GM18870 (cell line): ENCODE measurements at regions not wholly inside any gene's neighbourhood (a gene's known extent, or its start where the extent isn't known, plus 50 kb on each side); places are given as distances from the start of the nearest gene placed in this dataset.
"Not testable (repeated sequence)": the region's sequence is repeated elsewhere in the genome, so short reads cannot be mapped to it uniquely, and the experiment has no call there.

Source experiments
- ATAC-seq: cut with Tn5 transposase; IDR thresholded peaks from one replicate; pipeline ENCODE4 v1.9.1; 2021; ENCODE audit warnings: moderate library complexity; ENCODE audit not compliant: unreplicated experiment

DNA sequence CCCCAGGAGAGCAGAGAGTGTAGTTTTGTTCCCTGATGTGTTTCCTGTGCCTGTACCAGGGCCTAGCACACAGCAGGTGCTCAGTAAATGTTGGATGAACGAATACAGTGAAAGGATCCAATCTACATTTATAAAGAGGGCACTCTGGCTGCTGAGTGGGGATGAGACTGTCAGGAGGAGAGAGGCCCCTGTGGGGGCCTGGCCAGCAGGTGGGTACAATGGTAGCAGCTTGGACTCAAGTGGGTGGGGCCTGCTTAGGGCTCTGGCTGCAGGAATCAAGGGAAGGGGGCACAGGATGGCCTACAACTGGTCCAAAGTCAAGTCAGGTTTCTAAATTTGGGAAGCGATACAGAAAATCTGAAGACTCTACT lies 156.6 kb upstream of the GRK3 start:
- ATAC-seq = no peak

DNA sequence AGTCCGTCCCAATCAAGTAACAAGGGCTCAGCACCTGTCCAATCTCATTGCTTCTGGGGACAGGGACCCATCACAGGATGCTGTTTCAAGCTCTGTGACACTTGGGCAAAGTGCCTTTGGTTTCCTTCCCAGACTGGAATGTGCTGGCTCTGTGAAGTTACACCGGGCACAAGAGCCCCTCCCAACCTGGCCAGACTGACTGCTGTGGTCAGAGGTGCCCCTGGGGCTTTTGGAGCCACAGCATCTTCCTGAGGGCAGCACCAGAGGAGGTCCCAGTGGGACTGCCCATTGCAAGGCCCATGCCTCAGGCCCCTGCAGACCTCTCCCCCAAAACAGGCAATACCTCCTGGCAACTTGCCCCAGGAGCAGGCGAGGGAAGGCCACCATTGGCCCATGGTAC lies 155.2 kb upstream of the GRK3 start:
- no peak for ATAC-seq

DNA sequence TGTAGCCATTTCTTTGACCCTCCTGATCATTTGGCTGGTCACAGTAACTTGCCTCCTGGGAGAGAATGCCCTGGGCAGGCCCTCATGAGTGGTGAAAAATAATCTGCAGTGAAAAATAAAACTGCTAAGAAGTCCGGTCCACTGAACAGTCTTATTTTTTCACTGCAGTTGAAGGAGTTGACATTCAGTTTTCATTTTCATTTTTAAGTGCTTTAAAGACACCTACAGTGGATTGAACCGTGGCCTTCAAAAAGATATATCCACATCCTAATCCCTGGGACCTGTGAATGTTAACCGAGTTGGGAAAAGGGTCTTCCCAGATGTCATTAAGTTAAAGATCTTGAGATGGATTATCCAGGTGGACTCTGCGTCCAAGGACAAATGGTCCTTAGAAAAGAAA lies 153.6 kb upstream of the GRK3 start:
- no peak for ATAC-seq

DNA sequence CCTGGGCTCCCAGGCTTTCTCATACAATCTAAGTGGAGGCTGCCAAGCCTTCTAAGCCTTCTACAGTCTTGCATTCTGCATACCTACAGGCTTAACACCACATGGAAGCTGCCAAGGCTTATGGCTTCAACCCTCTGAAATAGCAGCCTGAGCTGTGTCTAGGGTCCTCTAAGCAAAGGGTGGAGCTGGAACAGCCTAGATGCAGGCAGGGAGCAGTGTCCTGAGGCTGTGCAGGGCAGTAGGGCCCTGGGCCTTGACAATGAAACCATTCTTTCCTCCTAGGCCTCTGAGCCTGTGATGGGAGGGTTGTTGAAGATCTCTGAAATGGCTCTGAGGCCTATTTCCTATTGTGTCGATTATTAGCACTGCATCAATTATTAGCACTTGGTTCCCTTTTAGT lies 150.9 kb upstream of the GRK3 start:
- ATAC-seq = no peak

DNA sequence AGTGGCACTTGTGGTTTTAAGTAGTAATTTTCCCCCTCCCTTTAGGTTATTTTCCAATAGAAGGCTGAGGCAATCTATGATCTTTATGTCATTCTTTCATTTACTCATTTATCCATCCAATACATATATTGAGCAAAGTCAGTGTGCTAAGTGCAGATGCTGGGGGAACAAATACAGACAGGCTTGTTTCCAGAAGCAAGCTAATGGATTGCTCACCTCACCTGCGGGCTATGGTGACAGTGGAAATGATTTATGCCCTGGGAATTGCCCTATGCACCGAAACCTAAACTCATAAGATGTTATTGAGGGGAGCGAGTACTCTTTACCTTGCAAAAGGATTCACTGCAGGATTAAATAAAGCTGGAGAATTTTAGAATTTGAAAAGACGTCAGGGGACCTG lies 148.7 kb upstream of the GRK3 start:
- not testable (repeated sequence) for ATAC-seq

DNA sequence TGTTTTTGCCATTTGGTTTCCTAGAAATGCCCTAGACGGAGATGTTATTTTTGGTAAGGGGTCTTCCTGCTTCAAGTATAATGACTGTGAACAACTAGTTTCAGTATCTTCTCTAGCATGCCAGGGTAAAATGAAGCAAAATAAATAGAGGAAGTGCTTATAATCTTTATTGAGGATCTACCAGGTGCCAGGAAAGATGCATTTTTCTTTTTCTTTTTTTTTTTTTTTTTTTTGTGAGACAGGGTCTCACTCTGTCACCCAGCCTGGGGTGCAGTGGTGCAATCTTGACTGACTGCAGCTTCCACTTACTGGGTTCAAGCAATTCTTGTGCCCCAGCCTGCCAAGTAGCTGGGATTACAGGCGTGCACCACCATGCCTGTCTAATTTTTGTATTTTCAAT lies 146.6 kb upstream of the GRK3 start:
- ATAC-seq = not testable (repeated sequence)

DNA sequence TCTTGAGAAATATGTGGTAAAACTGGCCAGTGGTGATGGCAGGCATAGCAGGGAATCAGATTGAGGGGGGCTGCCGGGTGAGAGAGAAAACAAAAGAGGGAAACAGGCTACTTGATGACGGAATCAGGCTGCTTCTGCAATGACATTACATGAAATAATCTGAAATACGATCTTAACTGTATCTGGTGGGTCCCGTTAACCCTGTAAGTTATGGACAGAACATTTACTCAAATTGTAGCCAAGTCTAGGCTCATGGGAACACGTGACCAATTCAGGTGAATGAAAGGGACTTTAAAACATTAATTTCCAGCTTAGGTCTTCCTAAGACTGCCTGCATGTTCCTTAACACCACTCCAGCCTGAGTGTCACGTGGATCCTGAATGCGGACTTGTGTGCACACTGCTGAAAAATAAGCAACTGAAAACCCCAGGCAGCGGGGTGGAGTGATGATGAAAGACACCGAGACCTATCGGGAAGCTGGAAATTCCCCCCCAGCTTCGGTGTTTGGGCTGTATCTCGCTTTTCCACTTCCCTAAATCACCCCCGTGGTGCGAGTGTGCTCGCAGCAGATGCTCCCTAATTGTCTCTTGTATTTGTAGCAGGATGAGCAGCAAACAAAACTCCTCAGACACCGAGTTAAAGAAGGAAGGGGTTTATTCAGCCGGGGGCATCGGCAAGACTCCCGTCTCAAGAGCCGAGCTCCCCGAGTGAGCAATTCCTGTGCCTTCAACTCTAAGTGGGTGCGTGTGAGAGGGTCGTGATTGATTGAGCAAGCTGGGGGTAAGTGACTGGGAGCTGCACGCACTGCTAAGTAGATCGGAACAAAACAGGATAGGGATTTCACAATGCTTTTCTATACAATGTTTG lies 145.0 kb upstream of the GRK3 start:
- no peak for ATAC-seq

DNA sequence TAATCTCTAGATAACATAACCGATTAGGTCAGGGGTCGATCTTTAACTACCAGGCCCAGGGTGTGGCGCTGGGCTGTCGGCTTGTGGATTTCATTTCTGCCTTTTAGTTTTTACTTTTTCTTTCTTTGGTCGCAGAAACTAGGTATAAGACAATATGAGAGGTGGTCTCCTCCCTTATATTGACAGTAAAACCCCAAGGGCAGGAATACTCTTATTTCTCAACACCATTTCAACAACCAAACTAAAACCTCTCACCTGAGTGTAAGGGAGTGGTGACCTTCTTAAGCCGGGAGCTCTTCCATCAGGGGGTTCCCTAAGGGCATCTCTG lies 144.4 kb upstream of the GRK3 start:
- ATAC-seq = not testable (repeated sequence)

DNA sequence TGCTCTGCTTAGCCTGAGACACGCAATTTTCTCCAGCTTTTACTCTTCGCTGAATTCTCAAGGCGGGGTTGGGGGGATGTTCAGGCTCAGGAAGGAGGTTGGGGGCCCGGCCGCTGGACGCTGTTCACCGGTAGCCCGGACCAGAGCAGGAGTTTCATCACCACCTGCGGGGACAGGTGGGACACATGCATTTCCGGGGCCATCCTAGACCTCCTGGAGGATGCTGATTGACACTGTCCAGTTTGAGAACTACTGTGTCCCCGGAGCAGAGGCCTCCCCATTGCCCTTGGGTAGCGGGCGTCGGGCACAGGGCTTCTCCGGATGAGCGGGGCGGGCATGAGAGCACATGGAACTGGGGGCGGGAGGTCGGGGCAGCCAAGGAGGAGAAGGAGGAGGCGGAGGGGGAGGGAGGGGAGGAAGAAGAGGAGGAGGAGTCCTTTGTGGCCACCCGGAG lies 144.0 kb upstream of the GRK3 start:
- no peak for ATAC-seq

DNA sequence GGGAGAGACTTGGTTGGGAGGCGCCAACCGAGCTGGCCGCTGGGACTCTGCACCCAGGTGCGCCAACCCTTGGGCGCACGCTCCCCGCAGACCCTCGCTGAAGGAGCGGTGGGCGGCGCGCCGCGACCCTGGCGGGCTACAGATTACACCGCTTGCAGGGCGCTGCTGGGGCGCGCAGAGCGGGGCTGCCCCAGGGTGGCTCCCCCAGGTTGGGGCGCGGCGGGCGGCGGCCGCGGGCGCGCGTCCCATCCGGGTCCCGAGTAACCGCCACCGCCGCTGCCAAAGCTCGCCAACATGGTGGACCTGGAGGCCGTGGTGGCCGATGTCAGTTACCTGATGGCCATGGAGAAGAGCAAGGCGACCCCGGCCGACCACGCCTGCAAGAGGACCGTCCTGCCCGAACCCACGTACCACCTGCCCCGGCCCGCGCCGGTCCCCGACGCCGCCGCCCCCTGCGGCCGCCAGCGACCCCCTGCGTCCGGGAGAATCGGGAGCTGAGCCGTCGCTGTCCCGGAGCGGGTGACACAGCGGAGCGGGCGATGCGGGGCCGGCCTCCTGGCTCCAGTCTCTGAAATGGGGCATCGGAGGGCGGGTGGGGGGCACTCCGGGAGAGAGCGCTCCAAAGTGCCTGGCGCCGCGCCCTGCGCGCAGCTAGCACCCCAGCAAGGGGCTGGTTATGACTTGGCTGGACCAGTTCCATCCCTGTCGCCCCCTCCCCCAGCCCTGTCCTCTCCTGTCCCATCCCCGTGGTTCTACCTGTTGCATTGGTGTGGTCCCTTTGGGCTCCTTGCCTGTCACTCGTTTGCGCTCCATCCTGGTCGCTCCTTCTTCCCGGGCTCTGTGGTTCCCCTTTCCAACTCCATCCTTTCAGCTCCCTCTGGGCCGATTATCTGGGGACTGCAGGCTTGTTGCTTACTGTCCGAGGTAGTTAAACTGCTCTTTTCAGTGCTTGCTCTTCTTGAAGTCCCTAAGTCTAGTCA lies 143.3 kb upstream of the GRK3 start:
- no peak for ATAC-seq

DNA sequence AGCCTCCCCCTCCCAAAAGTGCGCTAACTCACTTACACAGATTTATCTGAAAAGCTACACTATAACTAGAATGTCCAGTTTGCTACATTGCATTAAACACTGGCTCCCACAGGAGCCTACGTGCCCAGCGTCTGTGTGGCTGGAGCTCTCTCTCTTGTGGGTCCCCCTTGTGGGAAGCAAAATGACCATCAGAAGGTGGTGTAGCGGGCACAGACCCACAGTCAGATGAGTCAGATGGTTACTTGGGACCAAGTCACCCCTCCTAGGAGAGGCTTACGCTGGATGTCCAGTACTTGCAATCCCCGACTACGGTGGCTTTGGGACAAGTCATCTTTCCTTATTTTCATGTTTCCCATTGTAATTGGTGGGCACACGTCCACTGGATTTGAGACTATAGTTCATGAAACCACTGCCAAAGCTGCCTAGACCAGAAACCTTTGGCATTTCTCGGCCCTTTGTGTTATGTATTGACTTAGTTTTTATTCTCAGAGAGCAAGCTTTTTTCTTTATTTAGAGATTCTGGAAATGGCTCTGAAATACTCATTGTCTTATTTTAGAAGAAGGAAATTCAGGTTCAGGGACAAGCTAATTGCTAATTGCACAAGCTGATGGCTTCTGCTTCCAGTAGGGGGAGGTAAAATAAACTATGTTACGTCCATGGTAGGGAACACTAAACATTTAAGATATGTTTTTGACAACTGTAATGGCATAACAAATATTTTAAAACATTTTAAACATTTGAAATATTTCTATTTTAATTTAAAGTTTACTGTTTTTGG lies 137.8 kb upstream of the GRK3 start:
- not testable (repeated sequence) for ATAC-seq

DNA sequence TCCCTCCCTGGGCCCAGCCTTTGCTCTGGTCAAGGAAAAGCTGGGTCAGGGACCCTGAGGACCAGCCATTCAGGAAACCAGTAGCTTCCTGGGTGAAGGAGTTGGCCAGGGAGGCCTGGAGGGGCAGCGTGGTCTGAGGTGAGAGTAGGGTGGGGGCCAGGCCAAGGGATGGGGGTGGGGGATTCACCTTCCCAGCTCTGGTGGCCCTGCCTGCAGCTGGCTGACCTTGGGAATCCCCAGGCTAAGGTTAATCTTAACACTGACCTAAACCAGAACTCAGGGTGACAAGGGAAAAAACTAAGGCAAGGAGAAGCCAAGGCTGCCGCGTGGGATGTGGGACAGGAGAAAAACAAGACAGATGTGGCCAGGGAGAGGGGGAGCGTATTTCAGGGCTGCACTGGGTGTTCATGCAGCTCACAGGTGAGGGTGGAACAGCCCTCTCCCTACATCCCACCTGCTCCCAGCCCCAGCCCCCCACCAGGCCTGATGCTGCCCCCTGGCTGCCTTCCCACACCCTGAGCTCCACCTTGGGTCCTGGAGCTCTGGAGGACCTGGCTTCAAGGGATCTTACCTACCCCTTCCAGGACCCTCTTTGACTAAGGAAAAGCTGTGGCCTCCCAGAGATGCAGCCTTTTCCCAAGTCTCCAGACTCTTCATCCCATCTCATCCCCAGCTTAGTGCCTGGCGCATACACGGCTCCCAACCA lies 132.7 kb upstream of the GRK3 start:
- not testable (repeated sequence) for ATAC-seq

DNA sequence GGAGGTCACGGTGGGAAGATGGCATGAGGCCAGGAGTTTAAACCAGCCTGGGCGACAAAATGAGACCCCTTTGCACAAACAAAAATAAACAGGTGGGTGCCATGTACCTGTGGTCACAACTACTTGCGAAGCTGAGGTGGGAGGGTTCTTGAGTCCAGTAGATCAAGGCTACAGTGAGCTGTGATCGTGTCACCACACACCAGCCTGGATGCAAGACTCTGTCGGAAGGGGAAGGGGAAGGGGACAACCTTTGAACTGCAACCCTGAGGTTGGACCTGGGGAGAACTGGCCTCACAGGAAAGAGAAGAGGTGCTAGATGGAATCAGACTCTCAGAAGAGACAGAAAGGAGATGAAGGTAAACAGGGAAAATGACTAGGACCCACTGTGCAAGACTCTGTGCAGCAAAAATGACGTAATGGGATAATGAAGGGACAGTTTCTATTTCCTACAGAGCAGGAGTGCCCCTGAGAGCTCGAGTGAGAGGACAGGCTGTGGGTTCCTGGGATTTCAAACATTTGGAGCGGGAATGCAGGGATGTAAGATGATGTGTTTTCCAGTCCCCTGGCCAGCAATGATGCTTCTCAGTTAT lies 131.0 kb upstream of the GRK3 start:
- not testable (repeated sequence) for ATAC-seq

DNA sequence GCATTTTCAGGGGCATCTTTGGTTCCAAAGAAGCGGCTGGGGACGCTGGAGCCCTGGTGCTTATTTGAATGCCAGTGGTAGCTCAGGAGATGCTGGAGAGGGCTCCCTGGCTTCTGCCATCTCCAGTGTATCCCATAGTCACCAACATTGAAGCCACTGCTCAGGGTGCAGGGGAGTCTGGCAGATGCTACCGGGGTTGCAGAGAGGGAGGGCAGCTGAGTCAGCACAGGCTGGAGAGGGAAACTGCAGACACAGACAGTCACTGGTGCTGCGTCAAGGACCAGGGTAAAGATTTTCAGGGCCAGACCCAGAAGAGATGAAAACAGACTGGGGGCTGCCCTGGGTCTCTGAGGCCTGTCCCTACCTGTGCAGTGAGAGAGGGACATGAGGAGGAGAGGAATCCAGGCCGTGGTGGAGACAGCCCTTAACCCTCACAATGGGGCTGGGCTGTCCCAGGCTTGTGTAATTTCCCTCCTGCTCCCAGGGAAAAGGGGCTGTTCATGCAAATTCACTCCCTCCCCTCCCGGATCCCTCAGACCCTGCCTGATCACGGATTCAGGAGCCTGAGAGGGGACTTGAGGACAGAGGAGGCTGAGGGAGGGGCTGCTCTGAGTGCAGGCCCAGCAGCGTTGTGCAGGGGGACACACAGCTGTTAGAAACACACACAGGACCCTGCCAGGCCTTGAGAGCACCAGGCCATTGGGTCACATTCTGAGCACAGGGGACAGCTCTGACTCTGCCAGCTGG lies 126.9 kb upstream of the GRK3 start:
- no peak for ATAC-seq

DNA sequence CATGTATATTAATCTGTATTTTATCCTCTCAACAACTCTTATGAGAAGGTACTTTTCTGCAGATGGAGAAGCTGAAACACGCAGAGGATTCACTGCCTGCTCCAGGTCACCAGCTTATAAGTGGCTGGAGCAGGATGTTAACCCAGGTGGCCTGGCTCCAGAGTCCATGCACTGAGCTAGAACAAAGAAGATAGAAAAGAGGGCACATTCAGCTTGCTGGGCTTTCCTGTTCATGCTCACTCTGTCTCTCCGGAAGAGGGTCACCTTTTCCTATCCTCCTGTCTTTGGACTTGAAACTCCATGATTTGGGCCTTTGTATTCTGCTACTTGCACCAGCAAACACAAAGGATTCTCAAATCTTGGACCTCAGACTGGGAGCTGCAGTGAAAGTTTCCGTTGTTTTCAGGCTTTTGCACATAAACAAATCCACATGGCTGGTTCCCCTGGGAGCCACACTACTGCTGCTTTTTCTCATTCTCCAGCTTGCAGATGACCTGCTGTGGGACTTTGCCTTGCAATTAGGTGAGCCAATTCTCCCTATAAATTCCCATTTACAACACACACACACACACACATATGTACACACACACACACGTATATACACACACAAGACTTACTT lies 117.3 kb upstream of the GRK3 start:
- ATAC-seq = no peak

DNA sequence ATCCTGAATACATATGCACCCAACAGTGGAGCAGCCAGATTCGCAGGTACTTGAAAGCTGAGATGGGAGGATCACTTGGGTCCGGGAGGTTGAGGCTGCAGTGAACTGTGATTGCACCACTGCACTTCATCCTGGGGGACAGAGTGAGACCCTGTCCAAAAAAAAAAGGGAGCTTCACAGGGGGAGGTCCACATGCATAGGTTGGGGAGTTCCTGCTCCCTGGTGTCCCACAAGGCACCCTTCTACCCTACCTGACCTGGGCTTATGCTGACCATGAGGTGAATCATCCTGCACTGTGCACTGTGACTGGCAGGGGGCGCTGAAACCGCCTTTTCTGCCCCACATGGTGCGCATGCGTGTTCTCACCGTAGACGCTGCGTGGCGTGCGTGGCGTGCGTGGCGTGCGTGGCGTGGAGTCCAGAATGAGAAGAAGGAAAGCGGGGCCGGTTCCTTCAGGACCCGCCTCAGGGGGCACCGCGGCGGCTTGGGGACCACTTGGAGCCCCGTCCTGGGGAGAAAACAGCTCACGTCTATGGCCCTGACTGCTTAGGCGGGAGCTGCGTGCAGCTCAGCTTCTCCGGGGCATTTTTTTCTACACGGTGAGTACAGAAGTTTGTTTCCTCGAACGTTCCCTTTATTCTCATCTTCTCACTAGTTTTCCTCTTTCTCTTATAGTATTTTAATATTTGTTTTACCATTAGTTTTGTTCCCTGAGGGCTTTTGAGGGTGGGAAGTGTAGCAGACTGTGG lies 116.6 kb upstream of the GRK3 start:
- ATAC-seq = peak; percentile 62

DNA sequence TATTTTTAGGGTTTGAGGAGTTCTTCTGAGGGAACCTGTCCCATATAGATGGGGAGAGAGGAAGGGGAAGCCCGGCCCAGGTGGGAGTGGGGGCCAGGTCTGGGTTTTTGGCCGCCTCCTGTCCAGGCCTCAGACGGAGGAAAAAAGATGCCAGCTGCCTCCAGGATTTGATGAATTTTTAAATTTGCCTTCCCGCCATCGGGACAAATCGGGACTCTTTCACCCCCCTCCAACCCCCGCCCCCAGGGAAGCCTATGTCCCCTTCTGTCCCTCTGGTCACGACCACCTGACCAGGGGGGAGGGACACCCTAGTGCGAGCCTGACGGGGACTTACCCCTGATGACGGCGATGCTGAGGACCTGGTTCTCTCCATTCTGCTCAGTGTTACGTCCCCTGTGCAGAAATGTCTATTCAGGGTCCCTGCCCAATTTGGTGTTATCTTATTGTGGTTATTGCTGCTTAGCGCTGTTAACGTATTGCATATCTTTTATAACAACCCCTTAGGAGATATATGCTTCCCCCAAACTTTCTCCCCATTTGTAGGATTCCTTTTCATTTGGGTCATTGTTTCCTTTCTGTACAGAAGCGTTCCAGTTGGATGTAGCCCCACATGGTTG lies 115.9 kb upstream of the GRK3 start:
- peak; percentile 10 for ATAC-seq

DNA sequence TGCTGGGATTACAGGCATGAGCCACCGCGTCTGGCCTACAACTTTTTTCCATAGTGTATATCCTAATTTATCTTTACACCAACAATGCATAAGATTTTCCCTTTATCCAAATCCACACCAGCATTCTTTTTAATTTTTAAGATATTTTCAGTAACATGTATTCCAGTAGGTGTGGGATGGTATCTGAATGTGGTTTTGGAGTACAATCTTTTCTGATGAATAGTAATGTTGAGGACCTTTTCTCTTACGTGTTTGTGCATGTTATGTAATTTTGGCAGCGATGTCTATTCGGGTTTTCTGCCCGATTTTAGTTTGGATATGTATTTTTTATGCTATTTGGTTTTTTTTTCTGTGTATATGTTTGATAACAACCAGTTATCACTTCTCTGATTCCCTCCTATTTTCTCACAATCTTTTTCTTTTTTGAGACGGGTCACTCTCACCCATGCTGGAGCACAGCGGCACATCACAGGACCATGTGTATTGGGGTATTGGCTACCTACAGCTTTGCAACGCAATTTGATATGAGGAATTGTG lies 114.6 kb upstream of the GRK3 start:
- no peak for ATAC-seq
